Activated CD4-positive, alpha-beta T cell treated with anti-CD3 and anti-CD28 coated beads, Interleukin-2, Interleukin-4, amounts not matched to agents 100 ng/mL and 50 ng/mL, durations not matched to agents 16 hours and 8 hours (primary cell): ENCODE measurements at regions not wholly inside any gene's neighbourhood (a gene's known extent, or its start where the extent isn't known, plus 50 kb on each side); places are given as distances from the start of the nearest gene placed in this dataset.

Experiments
- DNase-seq: peaks from one replicate; pipeline ENCODE4 v3.0.0-alpha.2; 2020; ENCODE audit warnings: low spot score

DNA sequence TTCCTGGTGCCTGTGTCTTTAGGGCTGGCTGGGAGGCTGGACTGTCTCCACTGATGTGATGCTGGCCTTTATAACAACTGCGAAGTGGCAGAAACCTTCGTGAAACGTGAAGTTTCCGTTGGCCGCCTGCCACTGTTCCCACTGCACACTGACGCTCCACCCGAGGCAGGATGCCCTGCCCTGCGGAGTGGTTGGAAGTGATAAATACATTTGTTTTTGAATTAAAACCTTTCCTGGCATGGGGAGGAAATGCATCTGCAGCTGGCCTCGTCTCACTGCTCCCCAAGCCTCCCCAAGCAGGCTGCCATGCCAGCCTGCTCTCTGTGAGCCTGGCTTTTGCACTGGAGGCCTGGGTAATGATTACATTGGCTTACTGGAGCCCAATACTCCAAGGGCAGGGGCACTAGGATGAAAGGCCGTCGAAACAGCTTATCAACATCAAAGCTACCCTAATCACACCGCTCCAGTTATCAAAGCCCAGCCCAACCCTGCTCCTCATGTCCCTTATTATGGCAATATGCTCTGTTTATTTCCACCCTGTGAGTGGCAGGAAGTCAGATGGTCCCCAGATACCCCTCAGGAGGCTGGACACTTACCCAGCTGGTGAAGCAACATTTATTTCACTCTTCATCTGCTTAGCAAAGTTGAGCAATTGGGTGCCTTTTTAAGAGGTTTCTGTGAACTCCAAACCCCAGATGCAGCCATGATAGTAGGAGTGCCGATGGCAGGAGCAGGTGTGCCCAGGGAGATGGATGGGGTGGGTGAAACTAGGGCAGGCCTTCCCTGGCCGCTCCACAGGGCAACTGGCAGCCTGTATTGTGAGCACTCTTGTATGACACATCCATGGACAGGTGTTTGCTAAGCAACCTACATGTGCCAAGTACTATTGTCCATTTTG, 97.4 kb upstream of the ITGA6 start:
- no peak for DNase-seq

- DNase-seq: no peak
Observed at GRCh38 chr2:172332507-172332906, 94.9 kb upstream of the ITGA6 start.

DNA sequence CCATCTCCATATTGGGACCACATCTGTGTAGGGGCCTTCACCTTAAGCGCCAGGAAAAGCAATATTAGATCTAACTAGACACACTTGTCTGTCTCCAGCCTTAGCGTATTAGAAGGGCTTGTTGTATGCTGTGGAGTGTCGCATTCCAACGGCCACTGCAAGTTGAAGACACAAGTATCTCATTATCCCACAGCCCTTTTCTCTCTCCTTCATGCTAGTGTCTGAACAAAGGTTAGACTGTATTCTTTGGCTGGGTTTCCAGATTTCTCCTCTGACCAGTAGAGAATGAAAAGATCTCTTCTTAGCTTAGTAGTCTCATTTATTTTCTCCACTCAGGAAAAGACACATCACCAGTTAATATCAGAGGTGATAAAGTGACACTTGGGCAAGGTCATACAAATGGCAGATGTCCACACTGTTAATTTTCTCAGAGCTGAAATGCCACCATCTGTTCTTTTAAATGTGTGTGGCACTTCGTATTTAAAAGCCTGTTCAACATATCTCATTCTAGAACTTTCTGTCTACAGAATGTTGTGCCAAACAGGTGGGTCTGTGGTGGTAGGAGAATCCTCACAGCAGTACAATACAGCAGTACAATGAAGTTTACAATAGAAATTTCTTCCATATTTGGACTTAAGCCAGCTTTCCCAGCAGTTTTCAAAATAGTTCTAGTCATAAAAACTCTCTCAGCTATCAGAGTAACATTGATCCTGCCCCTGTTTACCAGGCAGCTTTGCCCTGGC, 94.0 kb upstream of the ITGA6 start:
- DNase-seq: no peak

DNA sequence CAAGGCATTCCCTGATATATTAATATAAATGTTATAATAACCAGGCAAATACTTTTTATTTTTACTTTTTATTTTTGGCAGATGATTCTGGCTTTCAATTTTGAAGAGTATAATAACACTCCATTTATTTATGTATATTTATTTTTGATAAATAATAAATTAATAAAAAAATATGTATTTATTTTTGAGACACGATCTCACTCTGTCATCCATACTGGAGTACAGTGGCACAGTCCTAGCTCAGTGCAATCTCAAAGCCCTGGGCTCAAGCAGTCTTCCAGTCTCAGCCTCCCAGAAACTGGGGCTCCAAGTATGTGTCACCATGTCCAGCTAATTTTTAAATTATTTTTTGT, 93.4 kb upstream of the ITGA6 start:
- no peak for DNase-seq

DNA sequence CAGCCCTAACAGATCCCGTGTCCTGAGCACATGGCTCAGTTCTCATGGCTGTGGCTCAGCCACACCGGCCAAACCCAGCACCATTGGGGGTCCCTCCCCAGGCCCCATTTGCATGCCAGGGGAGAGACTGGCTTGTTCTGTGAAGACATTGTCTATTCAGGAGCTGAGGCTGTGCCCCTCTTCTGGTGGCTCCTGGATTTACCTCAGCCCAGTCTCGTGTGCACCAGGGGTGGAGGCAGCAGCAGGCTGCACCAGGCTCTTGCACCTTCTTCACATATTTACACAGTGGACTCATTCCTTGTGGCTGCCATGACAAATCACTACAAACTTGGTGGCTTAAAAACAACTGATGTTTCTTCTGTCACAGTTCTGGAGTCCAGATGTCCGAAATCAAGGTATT, 92.4 kb upstream of the ITGA6 start:
- DNase-seq: no peak

GRCh38 chr2:172335736-172336135, 91.7 kb upstream of the ITGA6 start:
- no peak for DNase-seq

GRCh38 chr2:172336681-172337080, 90.7 kb upstream of the ITGA6 start:
- no peak for DNase-seq

DNA sequence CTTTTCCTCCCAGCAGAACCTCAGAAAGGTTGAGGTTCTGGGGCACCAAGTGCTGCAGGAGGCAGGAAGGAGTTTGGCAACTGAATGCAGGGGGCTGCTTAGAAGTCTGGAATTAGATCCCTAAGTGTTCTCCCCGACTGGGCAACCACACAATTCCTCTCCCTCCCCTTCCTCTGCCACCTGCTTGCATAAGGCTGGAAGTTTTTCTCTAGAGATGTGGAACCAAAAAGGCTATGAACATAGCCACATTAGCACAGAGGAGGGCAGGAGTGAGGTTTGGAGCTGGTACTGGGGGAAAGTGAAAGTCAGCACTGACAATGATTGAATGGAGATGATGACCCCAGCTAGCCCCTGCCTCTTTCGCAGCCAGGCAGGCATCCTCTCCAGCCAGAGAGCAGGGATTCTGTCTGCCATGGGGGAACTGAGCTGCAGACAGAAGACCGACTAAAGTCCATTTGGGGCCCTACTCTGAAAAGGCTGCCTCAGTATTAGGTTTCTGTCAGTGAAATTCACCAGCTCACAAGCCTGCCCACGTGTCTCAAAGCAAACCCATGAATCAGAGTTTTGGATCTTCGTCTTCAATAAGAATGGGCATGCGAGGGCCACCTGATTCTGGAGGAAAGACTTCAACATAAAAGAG, 87.9 kb upstream of the ITGA6 start:
- no peak for DNase-seq

DNA sequence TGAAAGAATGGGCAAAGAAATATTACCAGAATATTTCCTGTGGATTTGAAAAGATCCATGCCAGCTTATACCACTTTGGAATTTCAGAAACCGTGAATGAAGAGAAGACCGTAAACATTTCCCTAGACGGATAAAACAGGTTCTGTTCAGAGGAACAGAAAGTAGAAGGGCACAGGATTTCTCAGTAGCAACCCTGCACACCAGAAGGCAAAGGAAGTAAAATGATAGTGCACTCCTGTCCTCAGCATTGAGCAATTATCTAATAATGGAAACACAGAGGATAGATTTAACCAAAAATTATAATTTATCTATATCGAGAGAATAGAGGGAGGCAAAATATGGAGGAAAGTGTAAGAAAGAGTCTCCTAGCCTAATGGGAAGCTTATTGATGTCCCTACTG, 87.0 kb upstream of the ITGA6 start:
- no peak for DNase-seq

- DNase-seq: no peak
Observed at GRCh38 chr2:172342078-172342477, 85.3 kb upstream of the ITGA6 start.

GRCh38 chr2:172342611-172343010, 84.8 kb upstream of the ITGA6 start:
- DNase-seq: no peak

- no peak for DNase-seq
Observed at GRCh38 chr2:172344159-172344558, 83.2 kb upstream of the ITGA6 start.

GRCh38 chr2:172345956-172346555, 81.3 kb upstream of the ITGA6 start:
- DNase-seq: no peak

GRCh38 chr2:172348555-172349288, 78.7 kb upstream of the ITGA6 start:
- no peak for DNase-seq

DNA sequence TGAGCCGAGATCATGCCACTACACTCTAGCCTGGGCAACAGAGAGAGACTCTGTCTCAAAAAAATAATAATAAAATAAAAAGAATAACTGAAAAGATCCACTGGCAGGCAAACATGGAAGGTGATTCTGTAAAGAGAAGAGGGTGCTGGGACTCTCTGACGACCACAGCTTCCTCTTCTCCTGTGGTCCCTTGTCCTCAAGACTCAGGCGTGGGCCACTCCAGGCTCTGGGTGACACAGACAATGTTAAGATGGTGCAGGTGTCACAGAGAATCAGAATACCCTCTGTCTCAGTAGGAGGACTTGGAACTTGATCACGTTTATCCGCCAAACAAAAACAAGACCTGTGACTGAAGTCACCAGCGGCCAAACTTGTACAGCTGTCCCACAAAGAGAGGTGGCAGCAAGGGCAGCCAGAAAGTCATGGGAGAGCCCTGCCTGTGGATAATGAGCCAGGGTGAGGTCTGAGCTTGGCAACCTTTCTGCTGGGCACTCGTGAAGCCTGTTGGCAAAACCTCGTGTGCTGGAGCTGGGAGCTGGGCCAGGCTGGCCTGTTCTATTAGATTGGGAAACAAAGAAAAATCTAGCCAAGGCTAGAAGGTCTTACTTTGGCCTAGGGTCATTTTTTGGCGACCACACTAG, 76.4 kb upstream of the ITGA6 start:
- DNase-seq: no peak

DNA sequence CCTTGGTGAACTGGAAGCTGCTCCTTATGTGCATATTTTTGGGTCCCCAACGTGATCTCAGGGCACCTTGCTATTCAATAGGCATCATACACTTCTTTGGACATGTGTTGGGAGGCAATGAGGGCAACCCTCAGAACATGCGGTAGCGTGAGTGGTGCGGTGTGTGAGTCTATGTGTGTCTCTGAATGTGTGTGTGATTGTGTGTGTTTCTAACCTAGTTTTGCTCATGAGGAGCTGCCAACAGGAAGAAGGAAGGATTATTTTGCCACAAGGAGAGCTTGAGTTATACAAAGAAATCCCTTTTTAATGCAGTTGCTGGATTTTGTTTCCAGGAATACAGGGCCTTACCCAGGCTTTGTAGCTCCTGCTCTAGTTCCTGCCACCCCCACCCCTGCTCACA, 75.8 kb upstream of the ITGA6 start:
- DNase-seq: no peak

DNA sequence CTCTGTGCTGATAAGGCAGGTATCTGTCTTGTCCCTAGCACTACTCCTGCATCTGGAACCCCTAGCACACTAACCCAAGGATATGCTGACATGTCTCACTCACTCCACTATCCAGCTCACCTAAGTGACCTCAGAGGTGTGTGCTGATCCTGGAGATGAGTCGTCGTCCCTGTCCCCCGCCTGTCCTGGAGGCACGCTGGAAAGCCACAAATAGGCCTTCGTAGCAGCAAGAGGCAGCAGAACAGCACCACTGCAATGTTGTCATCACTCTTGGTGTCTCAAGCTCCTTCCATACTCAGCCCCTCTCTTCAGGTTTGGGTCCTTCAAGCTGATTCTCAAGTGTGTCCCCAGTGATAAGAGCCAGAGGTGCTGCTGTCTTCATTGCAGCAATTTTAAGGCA, 73.0 kb upstream of the ITGA6 start:
- no peak for DNase-seq

DNA sequence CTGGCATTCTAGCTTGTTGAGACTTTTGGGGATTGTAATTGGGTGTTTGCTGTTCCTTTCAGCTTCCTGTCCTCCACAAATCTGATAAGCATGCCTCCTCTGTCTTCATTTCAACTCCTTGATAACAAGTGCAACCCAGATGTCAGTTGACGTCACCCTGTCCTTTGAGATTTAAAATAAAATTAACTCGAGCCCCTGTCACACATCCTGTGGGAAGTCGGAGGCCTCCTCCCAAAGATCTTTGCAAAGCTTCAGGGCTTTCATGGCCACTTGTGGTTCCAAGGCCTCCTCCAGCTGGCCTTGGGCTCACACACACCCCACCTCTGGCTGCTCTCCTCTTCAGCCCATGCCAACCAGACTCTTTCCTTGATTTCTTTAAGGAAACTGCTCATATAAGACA, 69.9 kb upstream of the ITGA6 start:
- DNase-seq: no peak

DNA sequence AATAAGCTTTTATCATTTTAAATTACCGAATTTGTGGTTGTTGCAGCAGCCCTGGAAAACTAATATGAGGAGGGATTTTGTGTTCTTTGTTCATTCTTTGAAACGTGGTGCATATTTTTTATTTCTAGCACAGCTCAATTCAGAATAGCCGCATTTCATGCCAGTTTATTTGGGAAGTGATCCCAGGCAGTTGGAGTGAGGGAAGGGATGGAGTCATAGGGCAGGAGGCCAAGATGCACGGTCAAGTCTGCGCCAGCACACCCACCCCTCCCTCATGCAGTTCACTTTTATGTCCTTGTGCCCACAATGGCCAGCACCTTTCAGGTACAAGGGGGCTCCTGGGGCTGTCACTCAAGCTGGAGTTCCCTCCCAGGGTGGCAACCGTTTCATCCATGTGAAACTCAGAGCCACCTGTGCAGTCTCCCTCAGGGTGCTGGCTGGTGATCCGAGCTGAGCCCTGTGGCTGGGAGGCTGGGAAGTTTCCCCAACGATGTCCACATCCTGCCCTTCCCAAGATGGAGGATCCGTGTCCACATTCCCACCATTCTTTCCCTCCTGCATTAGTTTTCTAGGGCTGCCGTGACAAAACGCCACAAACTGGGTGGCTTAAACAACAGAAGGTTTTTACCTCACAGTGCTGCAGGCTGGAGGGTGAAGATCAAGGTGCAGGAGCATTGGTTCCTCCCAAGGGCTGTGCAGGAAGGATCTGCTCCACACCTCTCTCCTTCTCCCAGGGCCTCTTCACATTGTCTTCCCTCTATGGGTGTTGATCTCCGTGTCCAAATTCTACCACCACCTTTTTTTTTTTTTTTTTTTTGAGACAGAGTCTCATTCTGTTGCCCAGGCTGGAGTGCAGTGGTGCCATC, 68.5 kb upstream of the ITGA6 start:
- DNase-seq: no peak

DNA sequence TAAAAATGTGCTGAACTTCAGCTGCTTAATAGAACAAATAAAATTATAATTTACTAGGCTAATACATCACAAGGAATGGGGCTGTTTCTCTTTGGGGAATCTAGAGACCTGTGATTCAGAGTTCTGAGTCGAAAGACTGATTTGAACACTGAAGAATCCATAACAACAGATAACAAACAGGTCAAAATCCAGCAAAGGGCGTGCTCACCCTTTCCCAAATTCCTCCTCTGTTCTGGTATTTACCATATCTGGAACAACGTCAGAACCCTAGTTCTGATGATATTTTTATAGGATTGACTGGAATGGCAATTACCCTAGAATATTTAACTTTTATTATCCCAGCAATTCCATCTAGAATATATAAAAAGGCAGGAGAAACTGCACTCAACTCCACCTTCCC, 66.0 kb upstream of the ITGA6 start:
- no peak for DNase-seq

DNA sequence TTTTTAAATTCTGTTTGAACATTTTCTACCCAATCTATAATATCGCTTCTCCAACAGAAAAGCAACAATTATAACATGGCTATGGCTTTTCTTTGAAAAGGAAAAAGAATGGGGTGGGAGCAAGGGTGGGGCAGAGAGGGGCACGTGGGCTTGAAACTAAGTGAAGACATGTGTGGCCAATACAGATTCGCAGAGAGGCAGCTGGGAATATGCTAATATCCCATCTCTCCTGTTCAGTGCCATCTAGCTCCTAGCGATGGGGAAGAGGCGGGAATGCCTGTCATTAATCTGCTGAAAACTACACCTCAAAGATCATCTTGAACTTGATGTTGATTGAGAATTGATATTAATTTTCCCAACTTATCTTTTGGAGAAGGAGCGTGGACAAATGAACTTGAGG, 65.5 kb upstream of the ITGA6 start:
- DNase-seq: no peak
